ENCODE measurements at regions not wholly inside any gene's neighbourhood (a gene's known extent, or its start where the extent isn't known, plus 50 kb on each side); places are given as distances from the start of the nearest gene placed in this dataset.

DNA sequence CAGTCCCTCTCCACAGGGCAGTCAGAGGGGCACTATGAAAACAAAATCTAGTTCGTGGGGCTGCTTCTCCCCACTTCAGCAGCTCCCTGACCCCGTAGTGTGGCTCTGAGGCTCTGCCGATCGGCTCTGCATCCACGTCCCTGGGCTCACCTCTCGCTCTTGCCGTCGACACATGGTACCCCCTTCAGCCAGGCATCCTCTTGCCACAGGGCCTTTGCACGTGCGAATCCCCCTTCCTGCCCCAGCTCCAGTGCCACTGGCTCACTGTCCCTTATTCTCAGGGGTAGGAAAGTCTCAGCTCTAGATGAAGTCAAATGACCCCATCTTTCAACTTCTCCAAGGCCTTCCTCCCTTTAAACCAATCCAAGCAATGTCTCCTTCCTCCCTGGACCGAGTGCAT is 72.7 kb downstream of the KLHDC7A start:
- Histone ChIP-seq H3K36me3 (ENCODE audit: control insufficient read depth in 2 of 4, insufficient read depth in 4 of 4, low read length in 3 of 4) (no peaks in the 10 kb centered on the region), H3K27me3 (replicated peaks in 1 of 4; ENCODE audit: control insufficient read depth in 3 of 4, extremely low read depth in 1 of 4, insufficient read depth in 3 of 4, low read length in 3 of 4) (peaks cover 0 to 1% (median 0%) of the 10 kb centered on the region in 4 experiments; a peak in 1 of 7 replicates), H3K79me1 (ENCODE audit: low read depth, low read length) (no peaks in the 10 kb centered on the region), H3K4me3 (ENCODE audit: extremely low read depth in 1 of 4, insufficient read depth in 2 of 4, low read depth in 3 of 4, low read length in 4 of 4) (no peak overlapping the region), H3K4ac (replicated peaks; ENCODE audit: insufficient read length, low read depth, low read length) (no peak overlapping the region), H4K5ac (ENCODE audit: insufficient read length, low read depth, low read length) (no peak overlapping the region), H3K9ac (replicated peaks in 1 of 4; ENCODE audit: extremely low read depth in 1 of 4, low read depth in 3 of 4, low read length in 3 of 4) (no peak overlapping the region), H3K79me2 (ENCODE audit: control insufficient read depth in 1 of 2, insufficient read depth in 2 of 2, low read length in 2 of 2) (no peaks in the 10 kb centered on the region), H2BK12ac (ENCODE audit: low read depth, low read length) (no peak overlapping the region), H2BK5ac (ENCODE audit: low read depth, low read length) (no peak overlapping the region), H3K18ac (ENCODE audit: extremely low read depth, low read length) (no peak overlapping the region), H2BK20ac (ENCODE audit: low read length) (no peak overlapping the region), H3K4me1 (replicated peaks in 1 of 4; ENCODE audit: control insufficient read depth in 3 of 4, insufficient read depth in 4 of 4, low read length in 3 of 4) (peaks cover 0 to 10% (median 4%) of the 10 kb centered on the region in 4 experiments; a peak in 5 of 7 replicates), H4K8ac (ENCODE audit: extremely low read depth, insufficient read depth, low read length) (no peak overlapping the region), H3K23ac (ENCODE audit: insufficient read length) (no peak overlapping the region), H4K20me1 (replicated peaks in 1 of 2; ENCODE audit: control insufficient read depth in 1 of 2, insufficient read depth in 2 of 2, low read length in 2 of 2) (no peaks in the 10 kb centered on the region), H3K4me2 (ENCODE audit: insufficient read depth in 1 of 2, low read depth in 2 of 2, low read length in 2 of 2) (no peak overlapping the region), H2BK120ac (replicated peaks; ENCODE audit: low read depth, low read length) (no peak overlapping the region), H3K56ac (replicated peaks; ENCODE audit: insufficient read length, low read depth, low read length) (no peak overlapping the region), H2AFZ (ENCODE audit: low read length) (no peak overlapping the region), H3K9me3 (ENCODE audit: insufficient read depth in 2 of 2, low read depth in 1 of 2, low read length in 1 of 2) (no peaks in the 10 kb centered on the region), H2AK5ac (ENCODE audit: low read depth, low read length) (no peak overlapping the region), H3K27ac (ENCODE audit: low read depth, low read length) (no peak overlapping the region), H3K23me2 (ENCODE audit: low read depth, low read length) (peaks cover 5% of the 10 kb centered on the region; the same call in 1 of the 2 replicates), H4K91ac (replicated peaks; ENCODE audit: insufficient read length, low read length) (no peak overlapping the region), H3K14ac (ENCODE audit: insufficient read length) (no peak overlapping the region), H2BK15ac (ENCODE audit: low read length) (no peak overlapping the region)
- ChIA-PET CTCF (ENCODE audit: partially characterized antibody) (interaction anchor here (0.9 to 50.4 kb wide), 5 partner anchors 10 to 170 kb away, joined by 3 to 984 read pairs (median 3); no protein-coding TSS in a partner anchor), POLR2A (ENCODE audit: partially characterized antibody) (interaction anchor here (1.8 kb wide), 1 partner anchor 17 kb away, joined by 3 read pairs; no protein-coding TSS in a partner anchor)
- DNase-seq (ENCODE audit: low read depth in 1 of 2, low spot score in 2 of 2) (no peak), FAIRE-seq (no peak)
- 90% methylated on average over 11 of the region's 11 CpGs; no CpG with 5 or more reads in 1 of the 2 experiments for WGBS, 2 experiments (ENCODE audit: extremely low coverage in 1 of 2, insufficient coverage in 1 of 2, insufficient read length in 1 of 2, insufficient replicate concordance in 2 of 2, low coverage in 1 of 2, low lambda C conversion rate in 2 of 2, missing lambda C conversion rate in 1 of 2)
- no peak for TF ChIP-seq TBP (IDR thresholded peaks at IDR 0.05; ENCODE audit: low read depth, low read length)
- TF ChIP-seq POLR2AphosphoS5 (IDR thresholded peaks at IDR 0.05; ENCODE audit: low read depth, low read length): no peak
- TF ChIP-seq CTBP2 (IDR thresholded peaks at IDR 0.05; ENCODE audit: borderline replicate concordance, insufficient read depth, insufficient read length, low read length): no peak
- no peak for TF ChIP-seq CEBPB (IDR thresholded peaks at IDR 0.05; ENCODE audit: low read depth, low read length)
- no peak for TF ChIP-seq RFX5 (IDR thresholded peaks at IDR 0.05; ENCODE audit: borderline replicate concordance, low read depth, low read length)
- TF ChIP-seq, protein P1, sequence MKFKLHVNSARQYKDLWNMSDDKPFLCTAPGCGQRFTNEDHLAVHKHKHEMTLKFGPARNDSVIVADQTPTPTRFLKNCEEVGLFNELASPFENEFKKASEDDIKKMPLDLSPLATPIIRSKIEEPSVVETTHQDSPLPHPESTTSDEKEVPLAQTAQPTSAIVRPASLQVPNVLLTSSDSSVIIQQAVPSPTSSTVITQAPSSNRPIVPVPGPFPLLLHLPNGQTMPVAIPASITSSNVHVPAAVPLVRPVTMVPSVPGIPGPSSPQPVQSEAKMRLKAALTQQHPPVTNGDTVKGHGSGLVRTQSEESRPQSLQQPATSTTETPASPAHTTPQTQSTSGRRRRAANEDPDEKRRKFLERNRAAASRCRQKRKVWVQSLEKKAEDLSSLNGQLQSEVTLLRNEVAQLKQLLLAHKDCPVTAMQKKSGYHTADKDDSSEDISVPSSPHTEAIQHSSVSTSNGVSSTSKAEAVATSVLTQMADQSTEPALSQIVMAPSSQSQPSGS (IDR thresholded peaks at IDR 0.05; ENCODE audit: low read length): no peak
- no peak for TF ChIP-seq SIRT6 (IDR thresholded peaks at IDR 0.05; ENCODE audit: low read length)
- no peak for TF ChIP-seq TEAD4 (IDR thresholded peaks at IDR 0.05; ENCODE audit: low read depth, low read length)
- TF ChIP-seq KDM5A (IDR thresholded peaks at IDR 0.05; ENCODE audit: low read length): no peak
